GM10266 (cell line): ENCODE measurements at regions not wholly inside any gene's neighbourhood (a gene's known extent, or its start where the extent isn't known, plus 50 kb on each side); places are given as distances from the start of the nearest gene placed in this dataset.

ENCODE experiments used
- DNase-seq: peaks from one replicate; pipeline ENCODE4 v3.0.0; 2012; ENCODE audit errors: extremely low spot score
- TF ChIP-seq, protein P1 (sequence below): IDR thresholded peaks from 2 replicates; pipeline ENCODE4 v1.5.1; 2012; ENCODE audit warnings: mild to moderate bottlenecking, low read depth; ENCODE audit not compliant: control insufficient read depth, insufficient read depth; ENCODE audit errors: missing control alignments

DNA sequence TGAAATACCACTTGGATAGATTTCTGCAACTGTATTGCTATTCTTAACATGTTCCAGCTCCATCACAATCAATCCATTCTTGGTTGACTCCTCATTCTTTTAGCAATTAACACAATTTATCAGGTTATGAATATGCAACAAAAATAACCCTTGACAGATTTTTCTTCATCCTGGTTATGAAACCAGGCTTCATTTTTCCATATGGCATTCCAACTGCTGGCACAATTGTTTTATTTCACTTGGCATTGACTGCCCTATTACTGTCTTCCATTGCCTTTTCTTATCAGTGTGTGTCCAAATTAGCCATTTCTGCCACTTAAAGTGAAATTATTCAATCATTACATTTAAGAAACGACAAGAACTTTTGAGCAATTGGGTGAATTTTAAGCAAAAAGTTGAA lies 388.8 kb upstream of the EPHA5 start:
- TF ChIP-seq, protein P1, sequence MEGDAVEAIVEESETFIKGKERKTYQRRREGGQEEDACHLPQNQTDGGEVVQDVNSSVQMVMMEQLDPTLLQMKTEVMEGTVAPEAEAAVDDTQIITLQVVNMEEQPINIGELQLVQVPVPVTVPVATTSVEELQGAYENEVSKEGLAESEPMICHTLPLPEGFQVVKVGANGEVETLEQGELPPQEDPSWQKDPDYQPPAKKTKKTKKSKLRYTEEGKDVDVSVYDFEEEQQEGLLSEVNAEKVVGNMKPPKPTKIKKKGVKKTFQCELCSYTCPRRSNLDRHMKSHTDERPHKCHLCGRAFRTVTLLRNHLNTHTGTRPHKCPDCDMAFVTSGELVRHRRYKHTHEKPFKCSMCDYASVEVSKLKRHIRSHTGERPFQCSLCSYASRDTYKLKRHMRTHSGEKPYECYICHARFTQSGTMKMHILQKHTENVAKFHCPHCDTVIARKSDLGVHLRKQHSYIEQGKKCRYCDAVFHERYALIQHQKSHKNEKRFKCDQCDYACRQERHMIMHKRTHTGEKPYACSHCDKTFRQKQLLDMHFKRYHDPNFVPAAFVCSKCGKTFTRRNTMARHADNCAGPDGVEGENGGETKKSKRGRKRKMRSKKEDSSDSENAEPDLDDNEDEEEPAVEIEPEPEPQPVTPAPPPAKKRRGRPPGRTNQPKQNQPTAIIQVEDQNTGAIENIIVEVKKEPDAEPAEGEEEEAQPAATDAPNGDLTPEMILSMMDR, result no peak
- DNase-seq, result no peak

DNA sequence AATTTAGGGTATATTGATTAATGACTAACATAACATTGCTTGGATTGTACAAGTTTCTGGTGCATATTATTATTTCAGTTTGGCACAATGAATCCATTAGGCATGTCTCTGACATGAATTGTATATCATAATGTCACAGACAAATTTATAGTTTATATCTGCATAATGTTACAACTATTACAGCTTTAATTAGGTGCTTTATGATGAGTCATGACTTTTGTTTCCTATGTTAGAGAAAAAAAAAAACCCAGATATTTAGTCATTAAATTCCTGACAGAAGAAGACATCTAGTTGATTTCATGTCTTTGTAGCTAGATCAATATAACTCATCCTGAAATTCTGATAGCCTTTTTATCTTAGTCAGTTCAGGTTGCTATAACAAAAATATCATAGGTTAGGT lies 385.7 kb upstream of the EPHA5 start:
- TF ChIP-seq, protein P1, result no peak
- DNase-seq, result no peak

DNA sequence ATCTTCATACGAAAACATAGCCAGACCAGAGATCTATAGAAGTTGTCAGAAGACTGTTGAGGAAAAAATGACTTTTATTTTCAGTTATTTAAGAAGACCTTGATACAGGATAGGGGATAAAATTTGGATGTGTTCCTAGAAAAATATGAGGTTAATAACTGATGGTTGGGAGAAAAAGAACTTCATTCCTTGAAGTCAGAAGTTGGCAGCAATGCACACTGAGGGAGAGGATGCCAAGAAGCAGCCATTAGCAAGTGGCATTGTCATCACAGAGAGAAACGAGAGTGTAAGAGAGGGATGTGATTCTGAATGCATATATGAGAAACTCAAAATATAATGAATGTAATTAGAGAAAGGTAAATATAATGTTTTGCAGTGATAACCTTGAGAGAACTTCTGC lies 382.1 kb upstream of the EPHA5 start:
- DNase-seq, result no peak
- TF ChIP-seq, protein P1, result no peak

DNA sequence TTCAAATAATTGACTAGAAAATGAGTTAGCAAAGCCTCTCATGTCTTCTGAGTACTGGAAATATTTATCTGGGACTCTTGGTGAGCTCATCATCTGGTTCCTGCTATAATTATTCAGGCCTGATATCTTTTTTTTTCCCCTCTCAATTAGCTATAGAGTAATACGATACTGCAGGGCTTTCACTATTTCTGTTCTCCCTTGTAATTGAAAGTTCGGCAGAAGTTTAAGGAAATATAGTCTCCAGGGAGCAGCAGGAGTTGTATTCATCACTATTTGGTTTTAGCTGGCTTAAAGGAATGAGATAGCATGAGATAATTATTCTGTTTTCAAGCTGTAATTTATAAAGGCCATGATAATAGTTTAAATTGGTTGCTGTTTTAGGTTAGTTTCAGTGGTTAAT lies 378.6 kb upstream of the EPHA5 start:
- TF ChIP-seq, protein P1, result no peak
- DNase-seq, result no peak

DNA sequence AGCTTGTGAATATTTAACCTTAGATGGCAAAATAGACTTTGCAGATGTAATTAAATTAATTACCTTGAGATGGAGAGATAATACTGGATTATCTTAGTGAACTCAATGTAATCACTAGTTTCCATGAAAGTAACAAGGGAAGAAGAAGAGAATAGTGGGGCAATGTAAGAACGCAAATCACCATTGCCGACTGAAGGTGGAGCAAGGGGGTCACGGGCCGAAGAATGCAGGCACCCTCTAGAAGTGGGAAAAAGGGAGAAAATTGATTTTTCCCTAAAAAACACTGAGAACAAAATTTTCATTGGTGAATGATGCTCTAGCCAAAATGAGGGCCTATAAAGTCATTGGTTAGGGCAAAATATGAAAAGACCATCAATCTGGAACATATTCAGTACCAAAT lies 375.6 kb upstream of the EPHA5 start:
- DNase-seq, result no peak
- TF ChIP-seq, protein P1, result no peak

DNA sequence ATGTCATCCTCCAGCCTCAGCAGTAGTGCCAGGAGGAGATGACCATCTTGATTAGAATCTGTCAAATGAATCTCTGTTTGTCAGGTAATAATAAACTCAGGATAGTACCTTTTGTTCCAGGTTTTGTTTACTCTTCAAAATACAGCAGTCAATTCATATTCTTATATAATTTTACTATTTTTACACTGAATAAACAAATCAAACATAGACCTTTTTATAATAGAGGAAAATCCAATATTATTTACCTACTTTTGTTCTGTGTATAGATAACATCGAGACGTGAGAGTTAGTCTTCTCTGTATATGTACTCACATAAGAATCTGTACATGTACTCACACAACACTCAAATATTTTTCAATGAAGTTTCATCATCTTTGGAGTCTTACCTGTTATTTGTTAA lies 365.4 kb upstream of the EPHA5 start:
- DNase-seq, result no peak

DNA sequence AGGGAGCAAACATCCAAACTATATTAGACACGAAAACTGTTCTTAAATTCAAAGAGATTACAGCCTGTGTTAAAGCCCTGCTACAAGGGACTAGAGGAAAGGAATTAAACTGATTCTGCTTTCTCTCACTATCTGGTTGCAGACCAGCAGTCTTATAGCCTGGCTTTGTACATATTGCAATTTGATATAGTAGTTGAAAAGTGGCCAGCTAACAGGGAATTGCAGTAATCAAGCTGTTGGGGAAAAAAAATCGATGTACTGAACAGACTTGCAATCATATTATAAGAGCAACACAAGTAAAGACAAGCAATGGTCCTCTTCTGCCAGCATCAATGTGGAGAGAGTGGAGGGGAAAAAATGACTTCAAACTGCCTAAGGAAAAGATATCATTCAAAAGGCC lies 364.4 kb upstream of the EPHA5 start:
- TF ChIP-seq, protein P1, result no peak
- no peak for DNase-seq

More for the DNA sequence above, 365.4 kb upstream of the EPHA5 start:
- TF ChIP-seq, protein P1, result no peak
